ENCODE measurements at regions not wholly inside any gene's neighbourhood (a gene's known extent, or its start where the extent isn't known, plus 50 kb on each side); places are given as distances from the start of the nearest gene placed in this dataset.
"Not testable (repeated sequence)": the region's sequence is repeated elsewhere in the genome, so short reads cannot be mapped to it uniquely, and the experiment has no call there.

GRCh38 chr1:55894521-55894920 lies 679.4 kb upstream of the USP24 start:
- in situ Hi-C loops (cut with MboI; ENCODE audit: low sequenced_read_pairs): no loop called here

GRCh38 chr1:55893155-55893554 lies 678.0 kb upstream of the USP24 start:
- in situ Hi-C loops (cut with MboI; ENCODE audit: low sequenced_read_pairs): no loop called here

GRCh38 chr1:55888685-55889317 lies 673.6 kb upstream of the USP24 start:
- in situ Hi-C loops (cut with MboI; ENCODE audit: low sequenced_read_pairs): no loop called here

GRCh38 chr1:55886856-55887712 lies 671.9 kb upstream of the USP24 start:
- in situ Hi-C loops (cut with MboI; ENCODE audit: low sequenced_read_pairs): no loop called here

GRCh38 chr1:55885619-55886018 lies 670.5 kb upstream of the USP24 start:
- in situ Hi-C loops (cut with MboI; ENCODE audit: low sequenced_read_pairs): no loop called here

- in situ Hi-C loops (cut with MboI; ENCODE audit: low sequenced_read_pairs): no loop called here
Measured at GRCh38 chr1:55882931-55883330, 667.8 kb upstream of the USP24 start.

- in situ Hi-C loops (cut with MboI; ENCODE audit: low sequenced_read_pairs): no loop called here
Measured at GRCh38 chr1:55879346-55879745, 664.2 kb upstream of the USP24 start.

GRCh38 chr1:55877437-55878232 lies 662.5 kb upstream of the USP24 start:
- in situ Hi-C loops (cut with MboI; ENCODE audit: low sequenced_read_pairs): no loop called here

- in situ Hi-C loops (cut with MboI; ENCODE audit: low sequenced_read_pairs): no loop called here
Measured at GRCh38 chr1:55876276-55877060, 661.3 kb upstream of the USP24 start.

GRCh38 chr1:55870106-55870505 lies 654.9 kb upstream of the USP24 start:
- in situ Hi-C loops (cut with MboI; ENCODE audit: low sequenced_read_pairs): no loop called here

- in situ Hi-C loops (cut with MboI; ENCODE audit: low sequenced_read_pairs): no loop called here
Measured at GRCh38 chr1:55869065-55869464, 653.9 kb upstream of the USP24 start.

GRCh38 chr1:55868026-55868425 lies 652.9 kb upstream of the USP24 start:
- in situ Hi-C loops (cut with MboI; ENCODE audit: low sequenced_read_pairs): no loop called here

GRCh38 chr1:55867304-55867843 lies 652.2 kb upstream of the USP24 start:
- in situ Hi-C loops (cut with MboI; ENCODE audit: low sequenced_read_pairs): no loop called here

GRCh38 chr1:55865778-55866177 lies 650.6 kb upstream of the USP24 start:
- in situ Hi-C loops (cut with MboI; ENCODE audit: low sequenced_read_pairs): not testable (repeated sequence)

- in situ Hi-C loops (cut with MboI; ENCODE audit: low sequenced_read_pairs): no loop called here
Measured at GRCh38 chr1:55864251-55864650, 649.1 kb upstream of the USP24 start.

- in situ Hi-C loops (cut with MboI; ENCODE audit: low sequenced_read_pairs): no loop called here
Measured at GRCh38 chr1:55861676-55862340, 646.6 kb upstream of the USP24 start.

- in situ Hi-C loops (cut with MboI; ENCODE audit: low sequenced_read_pairs): no loop called here
Measured at GRCh38 chr1:55860798-55861519, 645.8 kb upstream of the USP24 start.

- in situ Hi-C loops (cut with MboI; ENCODE audit: low sequenced_read_pairs): no loop called here
Measured at GRCh38 chr1:55860326-55860725, 645.2 kb upstream of the USP24 start.

GRCh38 chr1:55854911-55855310 lies 639.7 kb upstream of the USP24 start:
- in situ Hi-C loops (cut with MboI; ENCODE audit: low sequenced_read_pairs): no loop called here
